ENCODE measurements at regions not wholly inside any gene's neighbourhood (a gene's known extent, or its start where the extent isn't known, plus 50 kb on each side); places are given as distances from the start of the nearest gene placed in this dataset.

DNA sequence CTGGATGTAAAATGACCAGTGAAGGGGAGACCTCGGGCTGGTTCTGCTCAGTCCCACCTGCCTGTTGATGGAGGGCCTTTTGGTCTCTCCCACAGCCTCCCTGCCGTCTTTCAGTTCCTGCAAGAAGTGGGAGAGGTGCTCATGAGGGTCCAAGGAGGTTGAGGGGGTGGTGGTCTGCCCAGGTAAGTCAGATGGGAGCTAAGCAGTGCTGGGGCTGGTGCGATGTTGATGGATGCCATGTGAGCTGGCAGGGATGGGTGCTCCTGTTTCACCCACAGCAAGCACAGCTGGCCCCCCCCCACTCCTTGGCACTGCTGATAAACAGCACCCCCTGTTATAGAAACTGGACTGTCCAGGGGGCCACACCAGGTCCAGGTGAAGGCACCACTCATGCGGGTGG, 145.6 kb downstream of the NSG2 start:
- no peak for DNase-seq (ENCODE audit: low spot score)

DNA sequence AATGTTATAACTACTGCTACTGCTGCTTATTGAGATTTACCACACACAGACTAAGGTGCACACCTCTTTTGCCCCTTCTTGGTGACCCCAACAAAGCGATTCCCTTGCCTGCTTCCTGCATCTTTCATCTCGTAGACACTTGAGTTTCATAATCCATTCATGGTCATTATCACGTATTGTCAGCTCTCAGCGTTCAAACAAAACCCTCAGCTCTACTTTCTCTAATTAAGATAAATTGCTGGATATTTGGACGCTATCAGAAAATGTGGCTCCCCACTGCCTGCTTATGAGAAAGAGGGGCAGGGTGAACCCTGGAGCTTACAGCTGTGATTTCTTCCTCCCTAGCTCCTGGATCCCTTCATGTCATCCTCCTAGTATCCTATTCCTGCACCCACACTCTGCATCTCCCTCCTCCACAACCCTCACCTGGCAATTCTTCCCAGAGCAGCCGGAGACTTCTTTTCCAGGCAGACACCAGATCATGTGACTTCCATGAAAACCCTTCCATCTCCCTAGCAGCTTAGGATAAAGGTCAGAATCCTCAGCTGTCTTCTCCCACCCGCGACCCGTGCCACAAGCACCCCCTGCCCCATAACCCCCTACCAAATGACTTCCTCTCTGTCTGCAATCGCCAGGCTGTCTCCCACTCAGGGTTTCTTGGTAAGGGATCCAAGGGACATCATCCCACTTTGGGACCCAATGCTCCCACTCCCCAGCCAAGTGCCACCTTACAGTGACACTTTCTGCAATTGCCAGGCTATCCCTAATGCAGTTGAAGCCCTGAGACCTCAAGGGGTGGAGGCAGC, 146.5 kb downstream of the NSG2 start:
- no peak for DNase-seq (ENCODE audit: low spot score)

DNA sequence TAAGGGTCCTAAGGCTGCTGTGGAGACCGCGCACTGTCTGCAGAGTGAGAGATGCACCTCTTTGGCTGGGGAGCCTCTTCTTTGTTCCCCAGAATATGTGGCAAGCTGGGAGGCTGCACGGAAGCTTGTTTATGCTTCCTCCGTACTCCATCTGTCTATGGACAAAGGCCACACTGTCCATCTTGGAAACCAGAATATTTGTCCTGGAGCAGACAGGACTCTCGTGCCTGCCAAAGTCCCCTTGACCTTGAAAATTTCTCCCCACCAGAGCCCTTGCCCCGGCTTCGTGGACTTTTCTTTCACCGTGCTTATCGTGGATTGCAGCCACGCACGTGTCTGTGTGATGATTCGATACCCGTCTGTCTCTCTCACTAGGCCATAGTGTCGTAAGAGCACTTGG, 147.4 kb downstream of the NSG2 start:
- no peak for DNase-seq (ENCODE audit: low spot score)

DNA sequence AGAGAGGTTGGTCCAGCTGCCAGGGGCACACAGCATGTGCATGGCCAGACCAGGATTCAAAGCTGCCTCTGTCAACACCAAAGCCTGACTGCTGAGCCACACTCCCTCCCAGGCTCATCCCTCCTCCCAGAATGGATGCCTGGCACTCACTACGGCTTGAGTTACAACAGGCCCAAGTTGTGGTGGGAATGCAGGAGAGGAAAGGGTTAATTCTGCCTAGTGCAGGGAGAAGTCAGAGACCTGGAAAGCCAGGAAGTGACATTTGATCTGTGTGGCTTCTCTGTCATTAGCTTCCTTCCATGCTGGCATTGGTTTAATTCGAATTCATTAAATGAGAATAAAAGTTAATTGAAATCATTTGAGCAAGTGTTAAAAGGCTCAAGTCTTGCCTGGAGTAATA, 150.0 kb downstream of the NSG2 start:
- DNase-seq (ENCODE audit: low spot score), result peak; percentile 44

DNA sequence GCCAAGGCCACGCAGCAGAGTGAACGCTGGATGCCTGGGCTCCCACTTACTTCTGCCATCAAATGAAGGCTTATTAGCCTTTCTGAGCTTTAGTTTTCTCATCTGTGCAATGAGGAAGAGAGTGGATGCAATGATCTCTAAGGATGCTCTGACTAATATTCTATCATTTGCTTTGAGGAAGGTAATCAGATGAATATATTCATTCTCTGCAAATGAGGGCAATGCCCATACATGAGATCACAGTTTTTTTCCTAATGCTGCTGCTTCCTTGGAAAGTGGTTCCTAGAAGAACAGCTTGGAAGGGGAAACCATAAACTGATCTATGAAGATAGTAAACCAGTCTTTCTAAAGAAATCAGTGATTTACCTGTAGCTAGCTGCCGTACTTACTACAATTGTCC, 152.4 kb downstream of the NSG2 start:
- DNase-seq (ENCODE audit: low spot score), result no peak

GRCh38 chr5:174198541-174198940, 153.0 kb downstream of the NSG2 start:
- no peak for DNase-seq (ENCODE audit: low spot score)

DNA sequence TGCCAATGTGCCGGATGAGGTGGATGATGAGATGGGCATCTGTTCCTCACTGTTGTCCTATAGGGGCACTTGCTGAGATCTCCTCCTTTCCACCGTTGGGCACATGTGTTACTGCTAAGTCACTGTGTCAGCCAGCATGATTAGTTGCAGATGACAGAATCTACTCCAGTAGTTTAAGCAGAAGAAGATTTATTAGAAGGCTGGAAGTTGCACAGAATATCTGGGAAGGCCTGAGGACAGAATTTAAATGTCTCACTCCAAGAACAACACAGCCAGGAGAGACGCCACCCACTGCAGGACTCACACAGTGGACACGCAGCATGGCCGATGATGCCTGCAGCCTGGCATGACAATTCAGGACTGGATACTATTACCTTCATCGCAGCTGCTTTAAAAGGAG, 157.5 kb downstream of the NSG2 start:
- no peak for DNase-seq (ENCODE audit: low spot score)

GRCh38 chr5:174204535-174205313, 159.2 kb downstream of the NSG2 start:
- peak; percentile 65 for DNase-seq (ENCODE audit: low spot score)

- no peak for DNase-seq (ENCODE audit: low spot score)
Measured at GRCh38 chr5:174205939-174206338, 160.4 kb downstream of the NSG2 start.

DNA sequence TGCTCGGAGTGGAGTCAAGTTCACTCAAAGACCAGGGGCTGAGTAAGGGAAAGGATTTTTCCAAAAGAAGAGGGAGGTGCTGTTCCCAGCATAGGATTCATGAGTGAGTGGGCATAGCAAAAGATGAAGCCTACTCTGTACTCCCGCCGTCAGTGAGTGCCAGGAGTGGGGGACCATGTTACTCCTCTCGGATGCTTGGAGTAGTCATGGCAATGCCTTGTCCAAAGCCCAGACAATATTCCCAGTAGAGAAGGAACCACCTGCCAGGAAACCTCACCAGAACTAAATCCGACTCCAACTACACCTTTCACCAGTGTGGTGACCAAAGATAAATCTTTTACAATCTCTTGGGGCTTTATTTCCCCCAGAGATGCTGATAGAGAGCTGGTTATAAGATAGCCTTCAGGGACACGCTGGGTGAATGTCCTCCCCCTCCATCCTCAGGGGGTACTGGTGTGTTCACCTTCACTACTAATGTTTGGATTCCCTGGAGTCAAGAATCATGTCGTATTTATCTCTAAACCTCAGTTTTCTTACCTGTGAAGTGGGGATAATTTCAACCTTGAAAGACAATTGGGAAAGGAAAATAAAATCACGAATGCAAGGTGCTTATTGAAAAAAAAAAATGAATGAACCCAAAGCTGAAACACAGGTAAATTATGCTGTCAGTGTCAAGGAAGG, 165.2 kb downstream of the NSG2 start:
- no peak for DNase-seq (ENCODE audit: low spot score)

- DNase-seq (ENCODE audit: low spot score), result no peak
Measured at GRCh38 chr5:174211277-174211626, 165.7 kb downstream of the NSG2 start.

GRCh38 chr5:174217527-174217926, 172.0 kb downstream of the NSG2 start:
- no peak for DNase-seq (ENCODE audit: low spot score)

- DNase-seq (ENCODE audit: low spot score), result no peak
Measured at GRCh38 chr5:174218162-174218561, 172.7 kb downstream of the NSG2 start.

GRCh38 chr5:174220417-174220816, 174.9 kb downstream of the NSG2 start:
- DNase-seq (ENCODE audit: low spot score), result no peak

DNA sequence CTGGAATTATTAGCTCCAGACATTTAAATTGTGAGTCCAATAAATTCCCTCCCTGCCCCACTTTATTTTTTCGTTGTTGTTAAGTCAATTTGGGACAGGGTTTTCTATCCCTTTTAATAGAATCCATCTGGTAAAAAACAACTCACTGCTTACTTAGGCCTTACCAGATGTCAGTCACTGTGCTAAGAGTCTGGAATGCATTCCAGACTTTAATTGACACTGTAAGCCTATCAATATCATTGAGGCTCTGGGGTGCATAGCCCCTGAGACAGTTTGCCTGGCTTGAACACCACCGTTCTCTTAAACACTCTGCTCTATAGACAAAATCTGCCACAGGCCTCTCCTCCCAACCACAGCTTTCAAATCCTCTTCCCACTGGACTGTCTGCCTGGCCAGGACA, 175.9 kb downstream of the NSG2 start:
- DNase-seq (ENCODE audit: low spot score), result no peak

DNA sequence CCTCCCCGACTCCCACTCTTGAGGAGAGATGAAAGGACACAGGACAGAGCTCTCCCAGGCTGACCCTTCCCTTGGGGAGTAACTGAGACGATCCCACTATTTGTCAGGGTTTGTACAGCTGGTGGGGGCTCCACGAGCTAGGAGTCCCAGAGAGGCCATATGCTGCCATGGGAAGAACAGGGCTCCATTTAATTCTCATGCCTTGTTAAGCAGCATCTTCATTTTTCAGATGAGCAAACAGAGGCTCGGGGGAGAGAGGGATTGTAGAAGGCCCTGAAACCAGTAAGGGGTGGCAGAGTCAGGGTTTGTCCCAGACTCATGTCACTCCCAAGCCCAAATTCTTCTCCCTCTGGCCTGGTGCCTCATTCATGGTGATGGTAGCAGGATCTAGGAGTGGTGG, 176.4 kb downstream of the NSG2 start:
- no peak for DNase-seq (ENCODE audit: low spot score)

DNA sequence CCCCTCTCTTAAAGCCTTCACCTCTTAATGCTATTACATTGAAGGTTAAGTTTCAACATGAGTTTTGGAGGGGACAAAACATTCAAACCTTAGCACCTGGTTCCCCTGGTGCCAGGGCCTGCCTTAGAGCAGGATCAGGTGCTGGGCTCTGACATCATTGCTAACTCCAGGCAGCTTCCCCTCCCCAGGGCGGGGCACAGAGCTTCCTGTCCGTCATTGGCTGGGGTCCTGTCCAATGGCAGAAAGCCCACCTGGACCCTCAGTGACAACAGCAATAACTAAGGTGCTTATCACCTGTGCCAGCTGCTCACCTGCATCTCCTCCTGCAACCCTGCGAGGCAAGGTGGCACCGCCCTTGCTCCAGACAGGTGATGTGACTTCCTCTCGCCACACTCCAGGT, 177.4 kb downstream of the NSG2 start:
- no peak for DNase-seq (ENCODE audit: low spot score)

DNA sequence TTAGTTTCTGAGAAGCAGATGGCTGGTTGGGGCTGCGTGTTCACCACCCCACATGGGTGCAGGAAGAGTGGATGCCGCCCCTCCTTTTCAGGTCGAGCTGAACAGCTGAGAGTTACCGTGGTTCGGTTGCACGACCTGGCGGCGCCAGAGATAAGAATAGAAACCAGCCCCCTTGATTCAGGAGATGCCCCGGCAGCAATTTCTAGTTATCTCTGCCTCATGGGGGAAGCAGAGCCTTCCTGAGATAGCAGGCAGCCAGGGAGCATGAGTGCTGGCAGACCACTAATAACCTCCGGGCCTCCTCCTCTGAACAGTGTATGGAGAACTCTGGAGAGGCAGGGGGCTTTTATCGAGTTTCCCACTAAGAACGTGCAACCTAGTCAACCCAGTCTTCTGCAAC, 177.8 kb downstream of the NSG2 start:
- no peak for DNase-seq (ENCODE audit: low spot score)

- no peak for DNase-seq (ENCODE audit: low spot score)
Measured at GRCh38 chr5:174229068-174229467, 183.6 kb downstream of the NSG2 start.

GRCh38 chr5:174229514-174230370, 184.2 kb downstream of the NSG2 start:
- peak; percentile 43 for DNase-seq (ENCODE audit: low spot score)

GRCh38 chr5:174231956-174232487, 186.5 kb downstream of the NSG2 start:
- DNase-seq (ENCODE audit: low spot score), result no peak

- no peak for DNase-seq (ENCODE audit: low spot score)
Measured at GRCh38 chr5:174234388-174234787, 188.9 kb downstream of the NSG2 start.
